GM21825 (cell line): ENCODE measurements at regions not wholly inside any gene's neighbourhood (a gene's known extent, or its start where the extent isn't known, plus 50 kb on each side); places are given as distances from the start of the nearest gene placed in this dataset.

Experiments used
- ATAC-seq: cut with Tn5 transposase; IDR thresholded peaks from one replicate; pipeline ENCODE4 v1.9.1; 2021; ENCODE audit warnings: mild to moderate bottlenecking, moderate library complexity; ENCODE audit not compliant: unreplicated experiment

DNA sequence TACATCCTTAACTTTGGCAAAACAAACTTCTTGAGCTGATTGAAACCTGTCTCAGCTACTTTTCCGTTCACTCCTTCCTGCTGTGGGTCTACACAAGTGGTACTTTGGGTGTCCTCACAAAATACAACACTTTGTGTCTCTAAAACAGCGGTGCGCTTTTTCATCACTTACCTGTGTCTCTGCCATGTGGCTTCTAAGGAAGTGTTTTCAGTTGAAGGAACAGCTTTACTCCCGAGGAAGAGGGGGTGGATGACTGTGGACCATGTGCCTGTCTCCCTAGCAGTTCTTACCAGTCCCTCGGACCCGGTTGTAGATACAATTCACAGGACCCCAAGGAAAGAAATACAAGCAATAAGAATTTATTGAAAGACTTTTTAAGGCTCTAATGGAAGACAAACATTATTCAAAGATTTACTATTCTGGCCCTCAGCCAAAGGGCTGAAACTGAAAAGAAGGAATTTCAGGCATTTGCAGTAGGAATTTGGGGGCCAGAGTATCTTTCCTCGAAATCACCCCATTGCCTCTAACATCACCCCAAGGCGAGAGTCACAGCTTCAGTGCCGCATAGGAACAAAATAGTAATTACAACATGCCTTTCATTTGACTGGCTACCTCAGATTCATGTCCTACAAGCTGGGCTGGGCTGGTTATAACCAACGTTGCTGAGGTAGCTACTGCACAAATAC is 246.3 kb downstream of the ACTR3B start:
- no peak for ATAC-seq

DNA sequence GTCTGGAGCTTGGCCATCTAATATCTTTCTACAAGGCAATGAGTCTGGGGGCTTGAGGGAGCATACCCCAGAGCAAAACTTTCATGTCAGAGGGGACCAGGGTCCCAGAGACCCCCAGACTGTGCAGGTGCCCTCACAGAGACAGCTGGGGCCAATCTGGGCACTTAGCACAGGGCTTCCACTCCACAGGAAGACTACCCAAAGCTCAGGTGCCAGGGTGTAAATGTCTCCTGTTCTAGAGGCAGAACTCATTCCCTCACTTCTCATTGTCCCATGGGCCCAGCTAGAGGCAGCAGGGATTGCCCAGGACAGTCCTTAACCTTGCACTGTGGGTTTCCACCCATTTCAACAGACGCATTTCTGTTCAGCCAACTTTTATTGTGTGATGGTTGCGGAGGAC is 246.9 kb downstream of the ACTR3B start:
- ATAC-seq, result no peak

DNA sequence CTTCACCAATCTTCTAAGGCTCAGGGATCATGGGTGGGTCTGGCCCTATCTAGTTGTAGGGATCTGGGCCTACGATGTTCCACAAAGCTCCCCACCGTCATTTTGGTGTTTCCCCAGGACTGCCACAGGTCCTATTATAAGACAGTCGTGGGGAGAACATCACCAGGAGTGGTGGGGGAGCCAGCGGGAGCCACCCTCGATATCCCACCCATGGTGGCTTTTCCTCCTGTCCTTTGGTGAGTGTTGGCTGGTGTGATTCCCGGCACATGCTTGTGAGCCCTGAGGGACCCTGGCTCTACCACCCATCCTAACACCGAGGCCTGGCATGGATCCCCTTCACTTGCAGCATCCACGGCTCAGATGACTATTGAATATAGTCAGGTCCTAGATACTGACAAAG is 247.4 kb downstream of the ACTR3B start:
- ATAC-seq, result no peak

DNA sequence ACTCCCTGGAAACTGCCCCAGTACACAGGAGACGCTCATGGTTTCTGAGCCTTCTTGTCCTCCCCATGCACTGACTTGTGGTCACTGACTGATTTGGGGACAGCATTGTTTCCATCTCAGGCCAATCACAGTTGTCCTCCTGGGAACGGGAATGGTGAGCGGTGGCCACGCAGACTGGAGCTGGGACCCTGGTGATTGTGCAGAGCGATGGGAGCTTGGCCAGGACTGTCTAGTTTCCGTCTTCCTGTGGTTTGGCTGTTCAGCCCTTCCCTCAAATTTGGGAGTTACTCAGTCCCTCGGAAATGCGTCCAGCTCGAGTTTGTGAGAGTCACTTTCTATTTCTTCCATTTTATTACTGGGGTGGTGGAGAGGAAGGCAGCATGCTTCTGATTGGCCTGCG is 250.9 kb downstream of the ACTR3B start:
- ATAC-seq, result no peak

DNA sequence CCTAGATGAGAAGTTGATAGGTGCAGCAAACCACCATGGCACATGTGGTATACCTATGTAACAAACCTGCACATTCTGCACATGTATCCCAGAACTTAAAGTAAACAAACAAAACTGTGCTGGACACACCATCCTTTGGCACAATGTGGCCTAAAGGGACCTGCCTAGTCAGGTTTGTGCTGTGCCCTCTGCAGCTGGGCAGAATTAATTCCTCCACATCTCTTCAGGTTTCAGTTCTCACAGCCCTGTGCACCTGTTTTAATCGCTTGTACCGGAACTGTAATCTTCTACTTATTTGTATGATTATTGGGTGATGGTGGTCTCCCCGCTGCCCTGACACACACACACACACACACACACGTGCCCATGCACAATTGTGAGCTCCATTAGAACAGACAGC is 252.7 kb downstream of the ACTR3B start:
- ATAC-seq, result no peak

DNA sequence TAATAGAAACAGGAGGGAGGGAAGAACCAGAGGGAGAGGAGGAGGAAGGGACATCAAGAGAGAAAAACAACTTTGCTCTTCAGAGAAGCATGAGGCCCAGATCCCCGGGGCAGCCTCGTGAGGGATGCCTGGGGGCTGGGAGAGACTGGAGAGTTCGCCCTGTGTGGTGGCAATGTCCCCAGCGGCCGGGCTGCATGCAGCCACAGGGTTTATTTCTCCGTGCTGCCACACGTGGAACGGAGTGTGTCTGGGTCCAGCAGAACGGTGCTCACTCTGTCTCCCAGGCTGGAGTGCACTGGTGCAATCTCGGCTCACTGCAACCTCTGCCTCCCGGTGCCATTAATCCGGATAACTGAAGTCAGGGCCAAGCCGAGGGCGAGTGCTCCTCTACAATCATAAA is 257.7 kb downstream of the ACTR3B start:
- no peak for ATAC-seq

DNA sequence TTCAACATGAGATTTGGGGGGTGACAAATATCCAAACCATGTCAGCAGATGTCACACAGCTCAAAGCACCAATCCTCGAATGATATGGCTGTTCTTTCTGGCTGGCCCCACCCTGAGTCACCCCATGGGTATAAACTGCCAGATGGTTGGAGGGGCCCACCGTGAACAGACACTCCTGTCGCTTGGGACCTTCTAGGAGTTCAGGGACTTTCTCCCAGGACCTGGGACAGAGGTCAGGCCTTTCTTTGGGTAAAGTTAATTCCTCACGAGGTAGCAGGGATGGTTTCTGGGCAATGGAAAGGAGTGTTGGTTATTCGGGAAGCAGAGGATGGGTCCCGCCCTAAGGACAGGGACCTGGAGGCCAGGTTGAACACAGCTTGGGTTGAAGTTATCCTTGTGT is 262.0 kb downstream of the ACTR3B start:
- ATAC-seq, result no peak

DNA sequence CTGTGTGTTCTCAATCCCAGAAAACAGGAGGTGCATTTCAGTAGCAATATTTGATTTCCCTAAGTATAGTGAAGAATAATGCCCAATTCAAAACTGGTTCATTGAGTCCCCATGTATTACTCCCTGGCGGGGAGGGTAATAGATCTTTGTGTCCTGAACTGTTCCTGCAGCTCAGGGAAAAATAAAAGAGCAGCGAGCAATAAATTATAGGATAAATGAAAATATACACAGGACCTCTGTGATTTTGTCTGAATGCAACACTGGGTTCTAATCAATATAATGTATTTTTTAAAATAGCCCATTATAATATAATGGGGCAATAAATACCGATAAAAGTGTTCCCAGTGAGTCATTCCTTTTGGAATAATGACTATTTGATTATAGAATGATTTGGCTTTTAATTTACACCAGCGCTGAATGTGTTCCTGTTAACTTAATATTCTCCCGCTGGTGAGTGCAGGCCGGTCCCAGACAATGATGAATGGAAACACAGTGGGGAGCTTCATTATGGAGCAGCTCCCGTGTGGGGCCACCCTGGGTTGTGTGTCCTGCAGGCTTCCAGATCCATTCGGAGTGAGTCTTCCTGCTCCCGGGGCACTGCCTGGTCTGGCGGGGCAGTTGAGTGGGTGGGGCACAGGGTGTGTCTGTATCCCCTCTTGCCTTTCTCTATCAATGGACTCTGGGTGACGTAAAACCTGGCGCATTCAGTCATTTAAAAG is 263.1 kb downstream of the ACTR3B start:
- ATAC-seq, result no peak

DNA sequence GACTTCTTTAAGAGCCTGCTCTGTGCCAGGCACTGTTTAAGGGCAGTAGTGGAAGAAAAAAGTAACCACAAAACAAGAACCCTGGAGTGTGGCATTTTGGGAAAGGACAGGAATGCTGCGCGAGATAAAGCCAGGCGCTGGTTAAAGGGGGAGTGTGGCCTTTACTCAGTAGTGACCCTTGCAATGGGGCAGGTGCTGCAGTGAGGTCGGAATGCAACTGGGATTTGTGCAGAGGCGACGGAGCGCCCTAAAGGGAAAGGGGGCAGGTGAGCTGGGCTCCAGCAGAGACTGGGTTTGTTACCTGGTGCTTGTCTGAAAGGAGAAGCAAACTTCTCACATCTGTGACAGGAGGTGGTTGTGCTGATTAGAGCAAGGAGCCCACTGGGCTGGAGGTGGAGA is 263.6 kb downstream of the ACTR3B start:
- no peak for ATAC-seq

DNA sequence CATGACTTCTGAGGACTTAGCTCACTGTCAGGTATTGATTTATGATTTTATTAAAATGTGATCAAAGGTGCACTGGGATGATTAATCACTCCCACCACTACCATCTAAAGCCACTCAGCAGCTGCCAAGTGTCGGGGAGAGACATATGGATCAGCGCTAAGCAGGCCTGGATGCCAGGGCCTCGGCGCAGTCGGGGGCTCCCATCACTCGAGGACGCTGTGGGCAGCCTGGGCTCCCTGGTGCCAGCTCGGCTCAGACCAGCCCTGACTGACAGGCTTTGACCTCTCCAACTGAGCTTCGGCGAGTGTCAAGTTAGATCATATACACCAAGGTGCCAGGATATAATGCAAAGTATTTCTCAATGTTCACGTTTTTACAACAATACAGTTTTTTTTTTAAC is 267.7 kb downstream of the ACTR3B start:
- no peak for ATAC-seq

DNA sequence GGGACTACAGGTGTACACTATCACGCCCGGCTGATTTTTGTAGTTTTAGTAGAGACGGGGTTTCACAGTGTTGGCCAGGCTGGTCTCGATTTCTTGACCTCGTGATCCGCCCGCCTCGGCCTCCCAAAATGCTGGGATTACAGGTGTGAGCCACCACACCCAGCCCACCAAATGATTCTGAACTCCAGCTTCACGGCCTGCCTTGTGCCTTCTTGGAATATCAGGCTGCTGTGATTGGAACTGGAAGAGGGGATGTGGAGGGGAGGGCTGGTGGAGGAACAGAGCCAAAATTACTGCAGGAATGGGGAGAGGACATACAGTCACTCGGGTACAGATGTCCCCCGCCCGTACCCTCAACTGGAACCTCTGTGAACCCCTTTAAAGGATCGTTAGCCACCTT is 268.4 kb downstream of the ACTR3B start:
- no peak for ATAC-seq

DNA sequence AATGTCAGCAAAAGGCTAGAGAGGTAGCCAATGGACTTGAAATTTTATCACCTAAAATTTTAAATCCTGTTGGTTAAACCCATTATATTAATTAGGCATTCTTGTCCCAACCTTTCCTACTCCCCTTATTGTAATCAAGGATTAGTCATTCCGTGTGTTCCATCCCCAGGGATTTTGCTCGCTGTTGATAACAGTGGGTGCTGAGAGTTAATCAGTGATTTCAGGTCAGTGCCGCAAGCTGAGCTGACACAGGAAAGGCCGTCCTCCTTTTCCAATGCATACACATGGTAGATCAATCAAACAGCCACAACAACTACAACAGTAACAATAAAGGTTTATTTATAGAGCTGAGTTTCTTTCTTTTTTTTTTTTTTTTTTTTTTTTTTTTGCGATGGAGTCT is 271.4 kb downstream of the ACTR3B start:
- ATAC-seq, result no peak

DNA sequence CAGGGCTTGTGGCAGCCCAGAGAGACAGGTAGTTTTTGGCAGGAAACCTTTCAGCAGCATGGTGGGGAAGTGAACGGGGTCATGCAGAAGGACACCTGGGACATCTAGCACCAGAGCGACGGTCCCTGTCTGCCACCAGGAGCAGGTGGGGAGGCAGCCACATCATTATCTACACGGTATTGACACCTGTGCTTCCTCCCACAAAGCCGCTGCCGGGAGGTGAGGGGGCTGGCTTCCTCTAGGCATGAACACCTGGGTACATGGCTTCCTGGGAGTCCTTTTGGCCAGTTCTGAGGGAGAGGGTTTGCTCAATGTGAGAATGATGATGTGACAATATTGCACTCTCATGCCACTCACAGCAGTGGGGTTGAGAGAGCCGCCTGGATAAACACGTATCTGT is 275.2 kb downstream of the ACTR3B start:
- no peak for ATAC-seq

DNA sequence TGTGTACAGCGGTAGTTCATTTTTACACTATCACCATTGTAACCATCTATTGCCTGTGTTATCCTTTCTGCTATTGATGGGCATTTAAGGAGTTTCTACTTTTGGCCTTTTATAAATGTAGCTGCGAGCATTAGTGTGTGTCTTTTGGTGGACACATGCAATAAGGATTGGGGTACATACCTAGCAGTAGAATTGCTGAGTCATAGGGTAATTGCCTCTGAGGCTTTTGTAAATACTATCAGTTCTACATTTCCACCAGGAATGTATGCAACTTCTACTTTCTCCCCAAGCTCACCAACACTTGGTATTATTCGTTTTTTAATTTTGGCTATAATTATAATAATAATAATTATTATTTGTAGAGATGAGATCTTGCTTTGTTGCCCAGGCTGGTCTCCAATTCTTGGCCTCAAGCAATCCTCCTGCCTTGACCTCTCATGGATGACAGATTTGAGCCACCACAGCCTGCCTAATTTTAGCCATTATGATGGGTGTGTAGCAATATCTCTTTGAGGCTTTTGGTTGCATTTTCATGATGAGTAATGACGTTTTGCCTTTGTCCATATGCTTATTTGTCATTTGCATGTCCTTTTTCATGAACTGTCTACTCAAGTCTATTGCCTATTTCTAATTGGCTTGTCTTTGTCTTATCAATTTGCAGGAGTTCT is 277.0 kb downstream of the ACTR3B start:
- ATAC-seq, result no peak

DNA sequence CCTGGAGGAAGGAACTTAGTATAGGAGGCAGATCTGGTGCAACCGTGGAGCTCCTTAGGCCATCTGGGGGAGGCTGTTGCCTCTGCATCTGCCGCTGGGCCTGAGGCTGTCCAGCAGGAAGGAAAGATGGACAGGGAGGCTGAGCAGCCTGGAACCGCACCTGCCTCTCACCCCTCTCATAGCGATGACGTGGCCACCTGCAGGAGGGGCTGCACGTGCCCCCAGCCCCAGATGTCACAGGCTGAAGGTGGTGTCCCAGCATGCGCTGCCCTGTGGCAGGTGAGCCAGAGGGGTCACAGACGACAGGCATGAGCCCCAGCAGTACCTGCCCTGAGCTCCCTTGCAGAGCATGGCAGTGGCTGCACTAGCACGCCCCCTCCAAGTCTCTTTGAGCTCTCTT is 283.9 kb downstream of the ACTR3B start:
- ATAC-seq, result no peak

DNA sequence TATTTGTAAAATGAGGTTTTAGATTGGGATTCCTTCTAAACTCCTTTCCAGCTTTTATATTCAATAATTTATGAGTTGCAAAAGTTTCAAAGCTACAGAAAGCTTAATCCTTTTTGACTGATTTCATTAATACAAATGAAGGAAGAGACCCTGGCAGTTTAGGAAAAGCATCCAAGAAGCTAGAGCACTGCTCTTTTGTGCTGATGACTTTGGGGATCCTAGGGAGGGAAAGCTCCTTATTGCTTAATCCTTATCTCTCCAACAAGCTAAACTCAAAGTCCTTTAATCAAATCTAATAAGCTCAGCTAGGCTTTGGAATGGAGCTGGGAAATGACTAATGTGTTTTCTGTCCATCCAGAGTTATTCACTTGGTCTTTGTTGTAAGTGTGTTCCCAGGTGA is 285.4 kb downstream of the ACTR3B start:
- no peak for ATAC-seq

DNA sequence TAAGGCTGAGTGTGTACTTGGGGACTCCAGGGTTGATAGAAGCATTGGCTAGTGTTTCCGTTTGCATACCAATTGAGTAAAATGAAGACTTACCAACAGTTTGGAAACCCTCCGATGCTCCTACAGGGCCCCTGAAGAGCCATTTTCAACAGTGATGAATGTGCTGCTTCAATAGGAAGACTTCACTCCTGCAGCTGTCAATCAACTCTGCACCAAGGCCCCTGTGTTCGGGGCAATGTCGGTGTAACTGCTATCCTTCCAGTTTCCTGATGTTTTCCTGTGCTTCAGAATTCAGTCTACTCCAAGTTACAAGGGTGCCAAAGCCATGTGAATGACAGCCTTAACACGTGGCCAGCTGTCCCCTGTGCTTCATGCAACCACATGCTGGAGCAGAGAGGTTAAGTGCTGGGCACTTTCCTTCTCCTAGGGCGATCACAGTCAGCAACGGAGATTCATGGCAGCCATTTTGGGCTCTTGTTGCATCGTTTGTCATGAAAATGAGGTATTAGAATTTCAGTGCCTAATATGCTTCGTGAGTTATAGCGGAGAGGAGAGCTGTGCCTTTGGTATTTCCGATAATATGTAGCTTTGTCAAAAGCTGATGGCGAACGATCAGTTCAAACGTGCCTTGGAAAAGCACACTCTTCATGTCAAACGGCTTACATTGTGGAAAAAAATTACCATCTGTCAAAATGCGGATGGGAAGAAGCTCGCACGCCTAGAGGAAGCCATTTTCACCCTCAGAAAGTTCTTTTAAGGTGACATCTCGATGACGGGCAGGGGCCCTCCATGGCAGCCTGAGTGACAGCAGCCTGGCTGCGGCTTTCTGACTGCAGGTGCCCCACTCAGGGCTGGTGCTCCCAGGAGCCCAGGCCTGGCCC is 287.8 kb downstream of the ACTR3B start:
- ATAC-seq, result no peak

DNA sequence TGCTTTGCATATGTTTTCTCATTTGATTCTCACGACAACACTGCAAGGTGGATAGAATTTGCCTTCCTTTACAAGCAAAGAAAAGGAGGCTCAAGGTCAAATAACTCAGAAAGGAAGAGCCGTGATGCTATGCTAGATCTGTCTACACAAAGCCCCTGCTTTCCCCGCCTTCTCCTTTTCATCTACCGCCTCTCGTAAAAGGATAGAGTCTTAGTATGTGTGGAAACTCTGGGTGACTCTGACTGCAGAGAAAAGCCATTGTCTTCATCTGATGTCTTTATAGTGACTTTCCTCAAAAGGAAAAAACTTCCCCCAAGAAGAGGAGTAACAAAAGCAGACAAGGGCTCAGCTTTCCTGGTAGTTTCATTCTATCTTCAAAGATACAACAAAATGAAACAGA is 292.7 kb downstream of the ACTR3B start:
- ATAC-seq, result no peak

DNA sequence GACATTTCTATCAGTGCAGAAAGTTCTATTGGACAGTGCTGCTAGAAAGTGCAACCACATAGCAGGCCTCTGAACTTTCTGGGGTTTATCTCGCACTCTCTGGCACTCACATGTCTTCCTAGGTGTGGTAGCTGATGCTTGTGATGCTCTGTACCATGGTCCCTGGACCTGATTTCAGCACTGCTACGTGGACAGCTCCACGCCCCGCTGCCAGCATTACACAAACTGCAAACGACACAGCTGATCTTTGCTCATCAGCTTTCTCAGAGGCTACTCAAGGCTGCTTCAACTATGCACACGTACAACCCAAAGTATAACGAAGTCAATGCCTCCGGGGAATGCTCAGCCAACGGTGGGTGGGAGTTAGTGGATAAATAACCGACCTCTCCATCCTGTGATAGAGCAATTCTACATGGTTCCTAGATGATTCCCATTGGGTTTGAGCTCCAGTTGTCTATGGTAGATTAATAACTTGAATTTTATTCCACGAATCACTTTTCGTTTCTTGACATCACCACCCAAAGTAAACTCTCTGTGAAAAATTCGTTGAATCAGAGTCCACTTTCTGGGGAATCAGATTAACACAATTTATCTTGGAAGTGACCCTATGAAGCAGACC is 302.5 kb downstream of the ACTR3B start:
- ATAC-seq, result no peak

DNA sequence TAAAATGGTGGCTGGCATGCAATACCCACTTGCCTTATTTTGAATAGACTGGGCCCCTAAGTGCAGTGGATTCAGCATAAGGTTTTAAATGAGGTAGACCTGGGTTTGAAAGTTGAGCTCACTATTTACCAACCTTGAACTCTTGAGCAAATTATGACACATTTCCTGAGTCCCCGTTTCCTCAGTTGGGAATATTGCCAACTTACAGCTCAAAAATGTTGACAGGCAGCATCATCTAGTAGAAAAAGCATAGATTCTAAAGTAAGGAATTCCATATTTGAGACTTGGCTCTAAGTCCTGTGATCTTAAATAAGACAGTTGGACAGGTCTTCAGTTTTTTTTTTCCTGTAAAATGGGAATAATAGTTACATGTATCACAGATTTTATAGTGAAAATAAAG is 305.5 kb downstream of the ACTR3B start:
- no peak for ATAC-seq

DNA sequence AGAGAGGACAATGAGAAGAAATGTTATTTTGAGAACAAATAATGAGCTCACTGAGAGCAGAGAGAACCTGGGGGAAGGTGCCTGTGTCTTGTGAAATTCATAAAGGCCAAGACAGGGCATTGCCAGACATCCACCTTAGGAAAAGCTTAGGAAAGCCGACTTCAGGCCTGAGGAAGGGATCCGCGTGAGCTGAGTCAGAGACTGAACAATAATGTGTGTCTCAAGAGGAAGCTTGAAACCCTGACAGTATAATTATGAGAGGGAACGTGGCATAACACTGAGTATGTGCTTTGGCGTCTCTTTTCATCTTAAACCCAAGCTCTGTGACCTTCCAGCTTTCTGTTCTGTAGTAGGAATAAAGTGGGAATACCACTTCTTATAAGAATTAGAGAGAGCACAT is 307.2 kb downstream of the ACTR3B start:
- ATAC-seq, result no peak
